HG02973 (cell line): ENCODE measurements at regions not wholly inside any gene's neighbourhood (a gene's known extent, or its start where the extent isn't known, plus 50 kb on each side); places are given as distances from the start of the nearest gene placed in this dataset.
A peak's percentile ranks its signal among the peaks of the same experiment; 100 is the strongest.

Experiments
- ATAC-seq: cut with Tn5 transposase; IDR thresholded peaks from one replicate; pipeline ENCODE4 v1.9.1; 2021; ENCODE audit warnings: moderate library complexity; ENCODE audit not compliant: unreplicated experiment

DNA sequence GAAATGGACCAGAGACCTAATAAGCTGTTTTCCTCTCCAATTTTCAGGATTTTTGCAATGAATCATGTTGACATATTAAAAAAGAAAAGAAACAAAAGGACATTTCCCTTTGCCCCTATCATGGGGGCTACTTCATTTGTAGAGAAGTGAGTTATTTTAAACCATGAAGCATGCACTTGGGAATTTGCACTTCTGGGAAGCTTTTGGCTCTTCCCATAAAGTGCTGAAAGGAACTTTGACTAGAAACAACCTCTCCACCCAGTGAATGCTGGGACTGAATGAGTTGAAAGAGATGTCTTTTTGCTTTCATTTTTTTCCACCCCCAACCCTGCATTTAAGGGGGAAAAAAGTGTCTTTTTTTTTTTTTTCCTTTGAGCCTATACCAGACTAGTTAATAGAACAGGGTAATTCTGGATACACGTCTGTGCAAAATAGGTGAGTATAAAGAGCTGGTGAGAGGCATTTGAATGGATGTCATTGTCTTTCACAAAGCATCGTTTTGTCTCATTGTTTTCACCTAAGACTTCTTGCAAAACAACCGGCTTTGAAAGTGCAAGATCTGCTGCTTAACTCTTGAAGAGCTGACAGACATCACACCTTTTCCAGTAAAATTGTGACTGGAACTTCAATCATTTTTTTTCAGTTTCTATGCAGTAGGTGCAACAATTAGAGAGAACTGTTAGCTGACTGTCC, 138.7 kb upstream of the BACH2 start:
- ATAC-seq = no peak

DNA sequence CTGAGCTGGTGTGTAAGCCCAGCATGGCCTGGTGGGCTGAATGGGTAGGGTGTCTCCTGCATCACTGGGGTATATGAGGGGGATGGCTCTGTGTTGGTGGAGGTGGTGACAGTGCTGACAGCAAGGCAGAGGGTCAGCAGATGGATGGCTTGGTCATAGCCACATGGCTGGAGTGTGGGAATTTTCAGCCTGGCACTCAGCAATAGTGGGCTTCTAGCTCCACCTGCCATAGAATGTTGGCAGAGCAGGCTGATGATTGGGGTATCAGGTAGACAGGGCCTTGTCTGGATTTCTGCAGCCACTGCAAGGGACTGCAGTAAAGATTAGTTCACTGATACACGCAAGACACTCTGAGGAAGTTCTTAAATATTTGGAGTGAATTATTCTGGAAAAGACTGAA, 137.5 kb upstream of the BACH2 start:
- ATAC-seq = no peak

DNA sequence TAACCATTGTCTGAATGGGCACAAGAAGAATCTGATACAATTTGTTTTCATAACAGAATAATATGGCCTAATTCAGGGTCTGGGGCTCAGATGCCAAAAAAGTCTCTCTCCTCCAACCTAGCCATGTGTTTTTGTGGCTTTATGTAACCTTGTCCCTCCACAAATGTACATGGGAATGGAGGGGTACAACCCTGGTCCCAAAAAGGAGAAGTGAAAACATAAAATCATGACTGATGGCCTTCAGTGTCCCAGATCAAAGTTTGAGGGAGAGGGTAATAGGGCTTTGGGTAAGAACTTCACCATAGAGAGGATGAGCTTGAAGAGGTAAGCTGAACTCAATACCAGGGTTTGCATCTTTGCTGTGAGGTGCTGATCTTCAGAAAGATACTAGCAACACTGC, 136.3 kb upstream of the BACH2 start:
- no peak for ATAC-seq

DNA sequence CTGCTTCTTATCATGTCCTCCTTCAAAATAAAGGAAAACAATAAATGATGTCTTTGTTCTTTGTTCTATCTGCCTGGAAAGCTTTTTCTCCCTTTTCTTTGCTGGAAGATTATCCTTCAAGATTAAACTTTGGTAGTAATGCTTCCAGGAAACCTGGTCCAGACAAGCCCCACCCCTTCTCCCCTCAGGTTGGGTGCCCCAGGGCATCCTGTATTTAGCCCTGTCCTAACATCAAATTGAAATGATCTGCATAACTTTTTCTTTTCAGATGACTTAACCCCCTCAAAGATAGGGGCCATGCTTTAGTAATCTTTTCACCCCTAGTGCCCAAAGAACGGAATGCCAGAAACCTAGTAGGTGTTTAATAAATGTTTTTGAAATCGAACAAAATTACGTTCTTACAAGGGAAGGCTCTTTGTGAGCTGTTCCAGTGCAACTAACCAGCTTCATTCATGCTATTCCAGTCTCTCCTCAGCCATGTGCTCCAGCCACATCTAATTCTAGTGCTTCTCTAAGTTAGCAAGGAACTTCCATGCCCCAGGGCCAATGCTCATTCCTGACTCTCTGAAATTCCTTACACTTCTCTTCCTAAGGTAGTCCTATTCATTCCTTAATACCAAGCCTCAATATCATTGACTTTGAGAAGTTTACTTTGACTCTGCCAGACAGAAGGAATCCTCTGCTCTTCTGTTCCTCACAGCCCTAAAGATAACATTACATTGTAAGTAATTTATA, 135.6 kb upstream of the BACH2 start:
- ATAC-seq = no peak

DNA sequence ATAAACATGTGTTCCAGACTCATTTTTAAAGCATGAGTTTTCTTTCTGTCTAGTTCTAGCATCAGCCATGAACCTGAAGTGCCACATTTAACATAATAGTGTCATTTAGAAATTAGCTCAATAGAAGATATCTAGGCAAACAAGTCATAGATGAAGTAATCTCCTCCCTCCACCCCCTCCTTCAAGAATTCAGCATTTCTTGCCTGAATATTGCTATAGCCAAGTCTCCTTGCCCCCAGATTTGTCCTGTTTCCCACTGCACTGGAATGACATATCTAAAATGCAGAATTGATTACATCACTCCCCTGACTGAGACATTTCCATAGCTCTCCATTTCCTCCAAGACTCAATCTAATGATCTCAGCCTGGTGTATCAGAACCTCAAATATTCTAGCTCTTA, 134.9 kb upstream of the BACH2 start:
- no peak for ATAC-seq

DNA sequence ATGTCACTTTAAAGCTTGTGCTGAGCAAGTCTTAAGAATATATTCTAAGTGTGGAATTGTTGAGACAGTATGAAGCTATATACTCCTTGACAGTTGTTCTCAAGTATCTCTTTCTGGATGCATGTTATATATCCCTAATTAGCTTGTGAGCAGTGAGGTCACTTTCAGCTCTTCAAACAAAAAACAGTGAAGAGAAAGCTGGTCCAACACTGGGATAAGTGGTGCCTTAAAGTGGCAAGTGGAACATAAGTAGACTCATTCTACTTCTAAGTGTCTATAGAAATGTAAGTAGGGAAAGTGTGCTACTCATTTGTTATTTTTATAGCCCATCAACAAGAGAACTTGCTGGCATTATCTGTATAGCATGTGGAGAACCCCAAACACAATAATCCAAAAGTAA, 133.1 kb upstream of the BACH2 start:
- ATAC-seq = no peak

DNA sequence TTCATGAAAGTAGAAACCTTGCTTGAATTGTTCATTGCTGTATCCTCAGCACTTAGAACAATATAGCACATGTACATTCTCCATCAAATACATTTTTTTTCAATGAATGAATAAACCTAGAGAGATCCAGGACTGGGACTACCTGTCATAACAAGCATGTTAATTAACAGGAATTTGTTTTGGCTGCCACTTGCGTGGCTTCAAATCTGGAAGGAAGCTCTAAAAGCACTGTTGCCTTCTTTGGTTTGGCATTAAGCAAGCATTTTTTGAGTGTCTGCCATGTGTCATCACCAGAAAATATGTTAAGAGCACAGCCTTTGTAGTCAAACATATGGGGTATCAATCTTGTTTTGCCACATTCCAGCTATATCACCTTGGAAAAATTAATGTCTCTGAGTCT, 131.9 kb upstream of the BACH2 start:
- no peak for ATAC-seq

DNA sequence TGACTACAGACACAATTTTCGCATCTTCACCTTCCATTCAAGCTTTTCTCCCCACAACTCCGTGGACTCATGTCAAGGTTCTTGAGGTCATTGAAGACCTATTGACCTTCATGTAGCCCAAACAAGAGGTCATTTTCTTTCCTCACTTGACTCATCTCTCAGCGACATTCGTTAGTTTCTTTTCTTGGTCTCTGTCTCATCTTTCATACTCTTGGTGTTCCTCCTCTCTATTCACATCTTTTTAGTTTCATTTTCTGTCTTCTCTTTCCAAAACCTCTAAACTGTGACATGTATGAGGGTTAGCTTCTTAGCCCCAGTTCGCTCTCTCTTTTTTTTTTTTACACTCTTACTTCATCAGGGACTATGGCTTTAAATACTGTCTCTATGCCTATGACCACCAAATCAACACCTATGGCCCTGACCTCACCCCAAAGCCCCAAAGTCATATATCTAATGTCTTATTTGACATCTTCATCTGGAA, 128.6 kb upstream of the BACH2 start:
- ATAC-seq = peak; percentile 98

DNA sequence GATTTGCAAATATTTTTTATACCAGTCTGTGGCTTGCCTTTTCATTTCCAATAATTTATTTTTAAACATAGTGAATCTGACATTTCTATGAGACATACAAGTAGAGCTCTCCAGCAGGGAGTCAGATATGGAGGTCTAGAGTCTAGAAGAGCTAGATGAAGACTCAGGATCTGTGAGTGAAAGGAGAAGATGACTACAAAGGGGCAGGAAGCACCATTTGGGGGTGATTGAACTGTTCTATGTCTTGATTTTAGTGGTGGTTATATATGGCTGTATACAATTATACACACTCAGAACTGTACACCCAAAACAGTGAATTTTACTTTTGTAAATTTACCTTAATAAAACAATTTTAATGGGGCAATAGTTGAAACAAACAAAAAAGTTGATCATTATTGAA, 127.9 kb upstream of the BACH2 start:
- no peak for ATAC-seq

DNA sequence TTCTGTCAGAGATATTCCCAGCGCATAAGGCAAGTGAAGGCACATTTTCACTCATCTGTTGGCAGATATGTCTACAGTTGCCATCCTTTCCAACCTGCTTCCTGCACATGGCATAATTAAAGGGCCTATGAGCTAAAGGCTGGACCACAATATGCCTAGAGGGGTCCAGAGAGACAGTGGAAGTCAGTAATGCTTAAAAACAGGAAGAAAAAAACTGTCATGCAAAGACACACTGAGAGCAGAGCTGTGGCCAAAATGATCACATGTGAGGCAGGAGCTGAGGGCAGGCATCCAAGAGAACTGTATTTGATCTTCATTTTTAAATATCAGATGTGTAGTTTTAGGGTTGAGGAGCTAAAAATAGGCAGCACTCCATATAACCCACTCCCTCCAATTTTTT, 125.0 kb upstream of the BACH2 start:
- ATAC-seq = no peak

DNA sequence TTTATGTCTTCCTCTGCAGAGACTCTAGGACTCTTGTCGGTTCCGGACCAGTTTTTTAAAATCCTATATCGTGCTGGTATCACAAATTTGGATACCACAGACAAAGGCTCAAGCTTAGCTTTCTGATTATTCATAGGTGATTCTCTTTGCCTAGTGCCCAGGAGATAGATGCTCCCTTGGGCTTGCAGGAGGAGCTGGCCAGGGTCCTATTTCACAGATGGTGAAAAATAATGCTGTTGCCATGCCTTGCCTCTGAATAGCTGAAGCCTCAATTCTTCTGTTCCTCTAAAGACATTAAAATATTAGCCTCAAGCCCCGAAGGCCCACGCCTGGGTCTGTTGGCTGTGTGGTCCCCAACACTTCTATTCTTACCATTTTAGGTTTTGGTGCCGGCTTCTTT, 123.9 kb upstream of the BACH2 start:
- ATAC-seq = no peak

DNA sequence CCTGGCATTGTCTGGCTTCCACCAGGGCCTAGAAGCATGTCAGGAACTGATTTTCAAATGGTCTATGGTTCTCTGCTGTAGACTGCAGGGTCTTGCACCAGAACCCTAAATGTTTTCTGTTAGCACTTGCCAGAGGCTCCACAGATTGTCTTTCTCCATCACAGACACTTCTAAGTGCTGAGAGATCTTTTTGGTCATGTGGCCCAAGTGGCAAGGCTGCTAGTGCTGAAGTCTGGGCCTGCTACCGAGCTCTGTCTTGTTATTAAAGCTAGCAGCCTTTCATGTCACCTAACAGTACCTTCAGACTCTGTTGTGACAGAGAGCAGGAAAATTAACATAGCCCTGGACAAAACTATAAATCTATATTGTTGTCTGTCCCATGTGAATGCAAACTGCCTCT, 120.7 kb upstream of the BACH2 start:
- no peak for ATAC-seq

DNA sequence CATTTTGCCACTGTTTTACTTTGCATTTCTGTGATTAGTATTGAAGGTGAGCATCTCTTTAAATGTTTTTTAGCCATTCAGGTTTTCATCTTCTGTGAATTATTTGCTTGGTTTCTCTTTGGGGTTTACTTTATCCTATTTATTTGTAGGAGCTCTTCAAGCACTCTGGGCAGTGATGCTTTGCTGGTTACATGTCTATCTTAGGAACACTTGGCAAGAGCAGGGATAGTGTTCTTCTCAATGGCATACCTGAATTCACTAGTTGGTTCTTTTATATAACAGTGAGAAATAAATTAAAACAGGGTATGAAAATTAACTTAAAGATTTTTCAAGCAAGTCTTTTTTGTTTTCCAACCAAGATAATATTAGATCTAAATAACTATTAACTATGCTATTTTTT, 119.7 kb upstream of the BACH2 start:
- no peak for ATAC-seq

DNA sequence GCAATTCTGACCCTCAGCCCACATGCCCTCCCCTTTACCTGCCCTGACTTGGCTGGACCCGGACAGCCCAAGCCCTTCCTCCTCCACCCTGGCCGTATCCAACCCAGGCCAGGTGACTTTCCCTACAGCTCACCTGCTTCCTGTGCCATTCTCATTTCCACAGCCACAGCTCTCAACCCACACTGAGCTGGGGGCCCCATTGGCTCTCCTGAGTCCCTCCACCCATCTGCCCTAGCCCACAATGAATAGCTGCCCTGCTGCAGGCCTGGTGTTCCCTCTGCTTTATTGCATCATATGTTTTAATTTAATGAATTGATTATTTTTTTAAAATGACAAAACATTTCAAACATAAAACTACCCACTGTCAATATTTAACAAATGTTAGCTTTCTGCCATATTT, 118.5 kb upstream of the BACH2 start:
- no peak for ATAC-seq

DNA sequence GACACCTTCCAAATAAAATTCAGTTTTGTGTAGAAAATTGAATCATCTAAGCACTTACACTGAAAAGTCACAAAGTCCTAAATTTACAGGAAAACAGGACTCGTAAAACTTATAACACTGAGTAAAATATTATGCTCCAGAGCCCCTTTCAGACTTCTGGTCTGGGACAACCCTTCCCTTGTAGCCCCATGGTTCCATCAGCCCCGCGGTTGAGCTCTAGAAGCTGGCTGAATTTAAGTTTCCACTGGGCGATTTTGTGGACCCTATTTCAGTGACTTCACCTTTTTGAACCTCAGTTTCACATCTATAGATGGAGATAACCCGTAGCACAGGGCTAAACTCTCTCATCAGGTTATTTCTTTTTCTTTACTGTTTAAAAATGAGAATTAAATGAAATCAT, 117.7 kb upstream of the BACH2 start:
- no peak for ATAC-seq

DNA sequence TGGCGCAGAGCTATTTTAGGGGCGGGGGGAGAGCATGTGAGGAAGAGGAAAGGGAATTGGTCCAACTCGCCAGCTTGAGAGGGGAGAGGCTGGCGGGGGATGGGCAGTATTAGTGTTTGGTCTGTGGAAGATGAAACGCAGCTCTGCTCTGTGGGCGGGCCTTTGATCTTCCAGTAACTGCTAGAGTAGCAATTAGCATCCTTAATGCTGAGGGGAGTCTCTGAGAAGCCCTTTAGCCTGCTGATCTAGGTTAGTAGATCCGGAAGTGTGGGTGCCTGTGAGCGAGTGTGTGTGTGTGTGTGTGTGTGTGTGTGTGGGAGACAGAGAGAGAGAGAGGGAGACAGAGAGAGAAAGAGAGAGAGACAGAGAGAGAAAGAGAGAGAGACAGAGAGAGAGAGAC, 117.2 kb upstream of the BACH2 start:
- no peak for ATAC-seq

DNA sequence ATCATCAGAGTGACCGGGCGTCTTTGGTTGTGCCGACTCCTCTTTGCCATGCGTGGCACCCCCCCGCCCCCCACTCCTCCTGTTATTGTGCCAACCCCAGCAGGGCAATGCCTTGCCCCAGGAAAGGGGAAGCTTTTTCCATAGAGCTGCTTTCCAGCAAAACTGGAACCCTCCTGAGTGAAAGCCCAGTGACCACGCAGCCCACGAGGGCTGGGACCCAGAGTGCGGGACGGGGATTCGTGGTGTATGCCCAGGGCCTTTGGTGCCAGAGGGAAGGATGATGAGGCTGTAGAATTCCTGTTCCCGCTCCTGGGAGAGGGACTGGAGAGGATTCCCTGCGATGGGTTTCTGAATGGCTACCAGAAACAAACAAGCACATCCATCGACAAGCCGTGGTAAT, 116.8 kb upstream of the BACH2 start:
- ATAC-seq = no peak

DNA sequence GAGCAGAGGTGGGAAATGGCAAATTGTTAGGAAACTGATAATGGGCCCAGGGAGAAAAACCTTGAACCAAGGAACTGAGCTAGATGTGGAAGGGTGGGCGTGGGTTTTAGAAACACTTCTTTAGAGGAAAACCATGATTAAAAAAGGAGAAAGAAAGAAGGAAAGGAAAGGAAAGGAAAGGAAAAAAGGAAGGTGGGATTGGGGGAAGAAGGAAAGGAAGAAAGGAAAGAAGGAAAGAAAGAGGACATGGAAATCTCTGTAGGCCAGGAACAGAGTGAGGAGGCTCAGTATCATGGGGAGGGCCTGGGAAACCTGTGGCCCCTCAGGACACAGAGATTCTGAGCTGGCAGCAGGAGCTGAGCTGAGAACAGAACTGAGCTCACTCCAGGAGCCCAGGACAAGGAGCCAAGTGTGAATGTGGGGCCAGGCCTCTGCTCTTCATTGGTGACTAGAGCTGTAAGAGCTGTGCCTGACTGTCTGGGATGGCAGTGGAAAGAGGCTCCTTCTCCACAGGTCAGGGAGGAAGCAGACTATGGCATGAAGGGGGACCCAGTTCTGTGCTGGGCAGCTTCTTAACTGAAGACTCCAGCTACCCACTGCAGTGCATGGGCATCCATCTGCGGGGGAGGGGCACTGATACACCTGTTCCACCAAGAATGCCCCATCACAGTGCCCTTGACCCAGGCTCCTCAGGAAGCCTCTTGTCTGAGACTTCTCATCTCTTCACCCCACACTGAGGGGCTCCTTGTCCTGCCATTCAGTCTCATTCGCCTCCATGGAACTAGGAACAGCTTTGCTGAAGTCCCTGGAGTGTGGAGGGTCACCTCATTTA, 116.1 kb upstream of the BACH2 start:
- ATAC-seq = no peak

DNA sequence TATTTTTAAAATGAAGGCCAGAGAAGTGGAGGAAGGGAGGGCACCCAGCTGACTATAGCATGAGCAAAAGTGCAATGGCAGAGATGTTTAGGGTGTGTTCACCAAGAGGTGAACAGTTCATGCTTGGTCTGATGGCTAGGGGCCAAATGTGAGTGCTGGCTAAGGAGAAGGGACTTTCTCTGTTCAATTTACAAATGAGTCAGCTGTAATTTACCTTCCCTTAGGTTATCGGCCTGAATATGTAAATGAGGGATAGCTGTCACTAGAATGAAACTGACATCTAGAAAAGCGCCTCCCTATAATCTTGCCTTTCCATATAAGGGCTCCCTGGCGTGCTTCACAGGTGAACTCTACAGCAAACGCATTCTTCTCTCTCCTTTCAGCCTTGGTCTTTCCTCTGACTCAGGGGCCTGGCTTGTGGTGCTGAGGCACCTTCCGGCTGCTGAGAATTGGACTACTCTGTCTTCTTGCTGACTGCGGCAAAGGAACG, 114.7 kb upstream of the BACH2 start:
- ATAC-seq = peak; percentile 94

DNA sequence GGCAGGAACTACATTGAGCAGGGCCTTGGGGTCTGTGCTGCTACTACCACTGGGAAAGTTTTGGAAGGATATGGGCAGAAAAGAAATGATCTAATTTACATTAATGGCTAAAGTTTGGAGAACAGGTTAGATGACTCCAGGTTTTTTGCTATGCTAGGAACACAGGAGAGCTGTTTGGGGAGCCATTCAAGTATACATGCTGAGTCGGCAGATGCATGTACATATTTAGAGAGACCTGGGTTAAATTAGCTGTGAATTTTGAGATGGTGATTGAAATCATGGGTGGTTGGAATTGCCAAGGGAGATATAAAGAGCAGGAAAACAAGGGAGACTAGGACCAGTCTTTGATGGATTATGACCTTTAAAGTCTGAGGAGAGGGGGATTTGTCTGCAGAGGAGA, 113.1 kb upstream of the BACH2 start:
- ATAC-seq = no peak

DNA sequence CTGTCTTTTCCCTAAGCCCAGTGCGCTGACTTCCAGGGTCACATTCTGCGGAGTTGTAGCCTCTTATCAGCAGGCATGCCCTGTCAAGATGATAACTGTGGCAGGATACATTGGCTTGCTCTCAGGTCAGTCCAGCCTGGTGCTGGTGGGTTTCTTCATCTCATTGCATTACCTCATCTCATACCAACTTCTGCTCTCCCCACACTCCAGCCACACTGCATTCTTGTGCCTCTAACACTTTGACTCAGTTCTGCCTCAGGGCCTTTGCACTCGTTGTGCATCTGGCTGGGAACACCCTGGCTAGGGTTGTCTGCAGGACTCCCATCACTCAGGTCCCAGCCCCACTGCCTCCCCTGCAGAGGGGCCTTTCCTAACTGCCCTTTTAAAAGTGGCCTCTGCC, 110.3 kb upstream of the BACH2 start:
- ATAC-seq = no peak
